ENCODE measurements at regions not wholly inside any gene's neighbourhood (a gene's known extent, or its start where the extent isn't known, plus 50 kb on each side); places are given as distances from the start of the nearest gene placed in this dataset.

DNA sequence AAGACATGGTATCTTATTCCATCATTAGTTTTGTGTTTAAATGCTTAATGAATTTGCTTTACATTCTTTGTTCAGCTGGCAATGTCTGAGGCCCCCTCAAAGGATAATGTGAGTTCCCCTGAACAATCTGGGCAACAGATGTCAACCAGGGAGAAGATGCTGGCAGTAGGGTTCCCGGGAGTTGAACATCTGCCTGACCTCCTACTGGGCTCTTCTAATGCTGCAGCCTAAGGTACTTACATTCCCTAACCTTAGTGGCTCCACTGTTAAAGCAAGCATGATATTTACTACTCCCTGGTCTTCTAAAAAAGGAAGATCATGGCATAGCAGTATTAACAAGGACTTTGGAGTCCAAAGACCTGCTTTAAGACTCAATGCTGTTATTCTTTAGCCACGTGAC lies 574.9 kb upstream of the NR5A2 start:
- TF ChIP-seq, protein P1, sequence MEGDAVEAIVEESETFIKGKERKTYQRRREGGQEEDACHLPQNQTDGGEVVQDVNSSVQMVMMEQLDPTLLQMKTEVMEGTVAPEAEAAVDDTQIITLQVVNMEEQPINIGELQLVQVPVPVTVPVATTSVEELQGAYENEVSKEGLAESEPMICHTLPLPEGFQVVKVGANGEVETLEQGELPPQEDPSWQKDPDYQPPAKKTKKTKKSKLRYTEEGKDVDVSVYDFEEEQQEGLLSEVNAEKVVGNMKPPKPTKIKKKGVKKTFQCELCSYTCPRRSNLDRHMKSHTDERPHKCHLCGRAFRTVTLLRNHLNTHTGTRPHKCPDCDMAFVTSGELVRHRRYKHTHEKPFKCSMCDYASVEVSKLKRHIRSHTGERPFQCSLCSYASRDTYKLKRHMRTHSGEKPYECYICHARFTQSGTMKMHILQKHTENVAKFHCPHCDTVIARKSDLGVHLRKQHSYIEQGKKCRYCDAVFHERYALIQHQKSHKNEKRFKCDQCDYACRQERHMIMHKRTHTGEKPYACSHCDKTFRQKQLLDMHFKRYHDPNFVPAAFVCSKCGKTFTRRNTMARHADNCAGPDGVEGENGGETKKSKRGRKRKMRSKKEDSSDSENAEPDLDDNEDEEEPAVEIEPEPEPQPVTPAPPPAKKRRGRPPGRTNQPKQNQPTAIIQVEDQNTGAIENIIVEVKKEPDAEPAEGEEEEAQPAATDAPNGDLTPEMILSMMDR (IDR thresholded peaks at IDR 0.05): no peak
- TF ChIP-seq EZH2phosphoT487 (IDR thresholded peaks at IDR 0.05): no peak

All from neural progenitor cell (in vitro differentiated cells).